Activated gamma-delta T cell treated with anti-CD3 and anti-CD28 coated beads, Interleukin-2, amount 50 U/mL, for 16 hours (primary cell): ENCODE measurements at regions not wholly inside any gene's neighbourhood (a gene's known extent, or its start where the extent isn't known, plus 50 kb on each side); places are given as distances from the start of the nearest gene placed in this dataset.
"Not testable (repeated sequence)": the region's sequence is repeated elsewhere in the genome, so short reads cannot be mapped to it uniquely, and the experiment has no call there.

Experiments used
- DNase-seq: peaks from one replicate; pipeline ENCODE4 v3.0.0-alpha.2; 2020; ENCODE audit warnings: low read depth

- no peak for DNase-seq
These were observed 96.0 kb upstream of the VGLL4 start for GRCh38 chr3:11739706-11740105.

- no peak for DNase-seq
These were observed 95.4 kb upstream of the VGLL4 start for GRCh38 chr3:11739123-11739522.

GRCh38 chr3:11737742-11738141 lies 94.0 kb upstream of the VGLL4 start:
- no peak for DNase-seq

- DNase-seq = no peak
These were observed 92.6 kb upstream of the VGLL4 start for GRCh38 chr3:11736136-11736833.

- DNase-seq = no peak
These were observed 91.9 kb upstream of the VGLL4 start for GRCh38 chr3:11735638-11736037.

- DNase-seq = not testable (repeated sequence)
These were observed 91.4 kb upstream of the VGLL4 start for GRCh38 chr3:11735111-11735510.

GRCh38 chr3:11733914-11734313 lies 90.2 kb upstream of the VGLL4 start:
- no peak for DNase-seq

GRCh38 chr3:11727207-11727606 lies 83.5 kb upstream of the VGLL4 start:
- DNase-seq = no peak

GRCh38 chr3:11726146-11726545 lies 82.4 kb upstream of the VGLL4 start:
- no peak for DNase-seq

- not testable (repeated sequence) for DNase-seq
These were observed 81.6 kb upstream of the VGLL4 start for GRCh38 chr3:11725340-11725641.

- no peak for DNase-seq
These were observed 81.1 kb upstream of the VGLL4 start for GRCh38 chr3:11724615-11725339.

- DNase-seq = no peak
These were observed 77.8 kb upstream of the VGLL4 start for GRCh38 chr3:11721479-11721878.

GRCh38 chr3:11720917-11721411 lies 77.2 kb upstream of the VGLL4 start:
- no peak for DNase-seq

- peak; percentile 10 for DNase-seq
These were observed 76.7 kb upstream of the VGLL4 start for GRCh38 chr3:11720304-11720898.

- DNase-seq = peak; percentile 48
These were observed 75.9 kb upstream of the VGLL4 start for GRCh38 chr3:11719406-11720303.

GRCh38 chr3:11718637-11719405 lies 75.1 kb upstream of the VGLL4 start:
- peak; percentile 12 for DNase-seq

- DNase-seq = no peak
These were observed 74.3 kb upstream of the VGLL4 start for GRCh38 chr3:11717768-11718636.

GRCh38 chr3:11717301-11717700 lies 73.6 kb upstream of the VGLL4 start:
- no peak for DNase-seq

GRCh38 chr3:11716573-11717290 lies 73.0 kb upstream of the VGLL4 start:
- DNase-seq = no peak

- DNase-seq = no peak
These were observed 69.5 kb upstream of the VGLL4 start for GRCh38 chr3:11713171-11713570.
